Astrocyte (in vitro differentiated cells and primary cell): ENCODE measurements at regions not wholly inside any gene's neighbourhood (a gene's known extent, or its start where the extent isn't known, plus 50 kb on each side); places are given as distances from the start of the nearest gene placed in this dataset.

Experiments
- DNase-seq: peaks from one replicate; pipeline ENCODE4 v3.0.0-alpha.2; 2010; ENCODE audit warnings: low read depth
- FAIRE-seq: peaks from 2 replicates; lab custom pipeline; 2011; peaks lifted over from hg19 to GRCh38; lab: Jason Lieb, UNC
- H2AFZ ChIP-seq: 2 replicates; pipeline ENCODE4 v1.6.0; 2012; ENCODE audit warnings: low read depth, low read length, inconsistent platforms
- H3K27ac ChIP-seq: 2 replicates; pipeline ENCODE4 v1.5.1; 2011; ENCODE audit warnings: low read depth, low read length, inconsistent platforms
- H3K27me3 ChIP-seq: 2 replicates; pipeline ENCODE4 v1.6.0; 2011; ENCODE audit warnings: low read length, inconsistent platforms; ENCODE audit not compliant: insufficient read depth
- H3K36me3 ChIP-seq: 2 replicates; pipeline ENCODE4 v1.5.1; 2011; ENCODE audit warnings: low read length, inconsistent platforms; ENCODE audit not compliant: insufficient read depth
- H3K4me1 ChIP-seq: 2 replicates; pipeline ENCODE4 v1.5.1; 2011; ENCODE audit warnings: low read length, inconsistent platforms; ENCODE audit not compliant: insufficient read depth
- H3K4me2 ChIP-seq: 2 replicates; pipeline ENCODE4 v1.6.0; 2012; ENCODE audit warnings: low read length, inconsistent platforms
- H3K4me3 ChIP-seq: 2 replicates; pipeline ENCODE4 v1.5.1; 2011; ENCODE audit warnings: low read depth, mild to moderate bottlenecking, low read length, inconsistent platforms; ENCODE audit not compliant: insufficient read depth
- H3K79me2 ChIP-seq: 2 replicates; pipeline ENCODE4 v1.6.0; 2012; ENCODE audit warnings: mild to moderate bottlenecking, low read length, inconsistent platforms; ENCODE audit not compliant: insufficient read depth
- H3K9ac ChIP-seq: 2 replicates; pipeline ENCODE4 v1.6.0; 2012; ENCODE audit warnings: mild to moderate bottlenecking, low read length, inconsistent platforms
- H3K9me3 ChIP-seq: 2 replicates; pipeline ENCODE4 v1.5.1; 2012; ENCODE audit warnings: low read depth, mild to moderate bottlenecking, low read length, inconsistent platforms; ENCODE audit not compliant: insufficient read depth
- H4K20me1 ChIP-seq: 2 replicates; pipeline ENCODE4 v1.6.0; 2012; ENCODE audit warnings: low read length, inconsistent platforms; ENCODE audit not compliant: insufficient read depth
- H3K27ac Mint-ChIP-seq: one replicate; pipeline ENCODE4 v1.8.0; 2021; ENCODE audit warnings: mild to moderate bottlenecking, mixed read lengths; ENCODE audit not compliant: unreplicated experiment
- H3K27me3 Mint-ChIP-seq: one replicate; pipeline ENCODE4 v1.8.0; 2021; ENCODE audit warnings: low read depth, mixed read lengths; ENCODE audit not compliant: unreplicated experiment
- H3K36me3 Mint-ChIP-seq: one replicate; pipeline ENCODE4 v1.8.0; 2021; ENCODE audit warnings: low read depth, mixed read lengths; ENCODE audit not compliant: unreplicated experiment
- H3K4me1 Mint-ChIP-seq: one replicate; pipeline ENCODE4 v1.8.0; 2021; ENCODE audit warnings: low read depth, mixed read lengths; ENCODE audit not compliant: unreplicated experiment
- H3K4me3 Mint-ChIP-seq: one replicate; pipeline ENCODE4 v1.8.0; 2021; ENCODE audit warnings: mild to moderate bottlenecking, moderate library complexity, mixed read lengths; ENCODE audit not compliant: unreplicated experiment
- H3K9me3 Mint-ChIP-seq: one replicate; pipeline ENCODE4 v1.8.0; 2021; ENCODE audit warnings: mild to moderate bottlenecking, mixed read lengths; ENCODE audit not compliant: unreplicated experiment
- EZH2 ChIP-seq: IDR thresholded peaks from 2 replicates; pipeline ENCODE4 v1.6.1; 2012; ENCODE audit warnings: mild to moderate bottlenecking, low read length, inconsistent platforms; ENCODE audit not compliant: insufficient read depth
- TF ChIP-seq, protein P1 (sequence below): IDR thresholded peaks from 2 replicates; pipeline ENCODE4 v1.5.1; 2011; ENCODE audit warnings: low read depth, mild to moderate bottlenecking, inconsistent platforms, low read length, moderate library complexity; ENCODE audit not compliant: insufficient read depth

DNA sequence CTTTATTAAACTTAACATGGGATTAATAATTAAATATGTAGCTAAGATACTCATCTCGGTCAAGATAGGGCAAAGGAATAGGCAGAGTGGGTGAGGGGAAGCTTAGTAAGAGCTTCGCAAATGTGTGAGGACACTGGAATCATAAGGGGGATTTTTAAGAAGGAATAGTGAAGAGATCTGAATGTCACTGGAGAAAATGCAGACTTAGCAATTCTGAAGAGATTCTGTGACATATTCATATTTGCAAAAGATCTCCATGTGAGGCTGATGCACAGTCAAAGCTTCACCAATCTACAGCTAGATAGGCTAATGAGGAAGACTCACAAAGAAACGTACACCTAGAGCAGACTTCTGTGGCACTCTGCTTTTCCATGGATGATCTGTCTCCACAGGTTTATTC is 1202.8 kb upstream of the CDH6 start:
- no peak overlapping the region for H3K4me2 ChIP-seq
- Mint-ChIP-seq H3K4me3 (no peak overlapping the region), H3K27me3 (no peaks in the 10 kb centered on the region), H3K36me3 (no peaks in the 10 kb centered on the region), H3K27ac (no peak overlapping the region), H3K9me3 (no peaks in the 10 kb centered on the region), H3K4me1 (no peaks in the 10 kb centered on the region)
- H3K36me3 ChIP-seq, result no peaks in the 10 kb centered on the region
- no peak overlapping the region for H3K4me3 ChIP-seq
- DNase-seq, result no peak
- no peaks in the 10 kb centered on the region for H3K9me3 ChIP-seq
- TF ChIP-seq EZH2, result no peak
- TF ChIP-seq, protein P1, sequence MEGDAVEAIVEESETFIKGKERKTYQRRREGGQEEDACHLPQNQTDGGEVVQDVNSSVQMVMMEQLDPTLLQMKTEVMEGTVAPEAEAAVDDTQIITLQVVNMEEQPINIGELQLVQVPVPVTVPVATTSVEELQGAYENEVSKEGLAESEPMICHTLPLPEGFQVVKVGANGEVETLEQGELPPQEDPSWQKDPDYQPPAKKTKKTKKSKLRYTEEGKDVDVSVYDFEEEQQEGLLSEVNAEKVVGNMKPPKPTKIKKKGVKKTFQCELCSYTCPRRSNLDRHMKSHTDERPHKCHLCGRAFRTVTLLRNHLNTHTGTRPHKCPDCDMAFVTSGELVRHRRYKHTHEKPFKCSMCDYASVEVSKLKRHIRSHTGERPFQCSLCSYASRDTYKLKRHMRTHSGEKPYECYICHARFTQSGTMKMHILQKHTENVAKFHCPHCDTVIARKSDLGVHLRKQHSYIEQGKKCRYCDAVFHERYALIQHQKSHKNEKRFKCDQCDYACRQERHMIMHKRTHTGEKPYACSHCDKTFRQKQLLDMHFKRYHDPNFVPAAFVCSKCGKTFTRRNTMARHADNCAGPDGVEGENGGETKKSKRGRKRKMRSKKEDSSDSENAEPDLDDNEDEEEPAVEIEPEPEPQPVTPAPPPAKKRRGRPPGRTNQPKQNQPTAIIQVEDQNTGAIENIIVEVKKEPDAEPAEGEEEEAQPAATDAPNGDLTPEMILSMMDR, result no peak
- no peak overlapping the region for H3K27ac ChIP-seq
- H4K20me1 ChIP-seq, result no peaks in the 10 kb centered on the region
- no peak for FAIRE-seq
- H3K9ac ChIP-seq, result no peak overlapping the region
- H2AFZ ChIP-seq, result no peak overlapping the region
- H3K4me1 ChIP-seq, result no peaks in the 10 kb centered on the region
- H3K79me2 ChIP-seq, result no peaks in the 10 kb centered on the region
- H3K27me3 ChIP-seq, result no peaks in the 10 kb centered on the region

DNA sequence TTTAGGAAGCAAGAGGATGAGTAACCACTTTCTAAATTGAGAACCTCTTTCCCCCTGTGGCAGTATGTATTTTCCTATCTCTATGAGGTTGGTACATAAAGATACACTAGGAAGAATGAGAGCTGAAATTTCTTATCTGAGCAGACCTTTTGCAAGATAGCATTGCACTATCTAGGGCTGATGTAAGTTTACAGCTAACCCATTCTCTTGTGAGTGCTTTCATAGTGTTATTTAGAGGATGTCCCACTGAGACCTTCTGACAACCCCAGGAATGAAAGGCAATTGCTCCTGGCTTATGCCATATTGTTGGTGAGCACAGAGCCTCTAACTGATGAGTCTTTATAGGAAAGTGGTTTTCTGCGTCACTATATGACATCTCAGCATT is 1209.3 kb upstream of the CDH6 start:
- Histone ChIP-seq H2AFZ (no peak overlapping the region), H4K20me1 (no peaks in the 10 kb centered on the region), H3K9ac (no peak overlapping the region), H3K4me3 (no peak overlapping the region), H3K79me2 (no peaks in the 10 kb centered on the region), H3K36me3 (no peaks in the 10 kb centered on the region), H3K27me3 (no peaks in the 10 kb centered on the region), H3K4me2 (no peak overlapping the region), H3K4me1 (no peaks in the 10 kb centered on the region), H3K27ac (no peak overlapping the region), H3K9me3 (no peaks in the 10 kb centered on the region)
- Mint-ChIP-seq H3K27me3 (no peaks in the 10 kb centered on the region), H3K4me3 (no peak overlapping the region), H3K36me3 (no peaks in the 10 kb centered on the region), H3K4me1 (no peaks in the 10 kb centered on the region), H3K9me3 (no peaks in the 10 kb centered on the region), H3K27ac (no peak overlapping the region)
- FAIRE-seq (no peak), DNase-seq (no peak)
- TF ChIP-seq, protein P1, result no peak
- no peak for TF ChIP-seq EZH2

DNA sequence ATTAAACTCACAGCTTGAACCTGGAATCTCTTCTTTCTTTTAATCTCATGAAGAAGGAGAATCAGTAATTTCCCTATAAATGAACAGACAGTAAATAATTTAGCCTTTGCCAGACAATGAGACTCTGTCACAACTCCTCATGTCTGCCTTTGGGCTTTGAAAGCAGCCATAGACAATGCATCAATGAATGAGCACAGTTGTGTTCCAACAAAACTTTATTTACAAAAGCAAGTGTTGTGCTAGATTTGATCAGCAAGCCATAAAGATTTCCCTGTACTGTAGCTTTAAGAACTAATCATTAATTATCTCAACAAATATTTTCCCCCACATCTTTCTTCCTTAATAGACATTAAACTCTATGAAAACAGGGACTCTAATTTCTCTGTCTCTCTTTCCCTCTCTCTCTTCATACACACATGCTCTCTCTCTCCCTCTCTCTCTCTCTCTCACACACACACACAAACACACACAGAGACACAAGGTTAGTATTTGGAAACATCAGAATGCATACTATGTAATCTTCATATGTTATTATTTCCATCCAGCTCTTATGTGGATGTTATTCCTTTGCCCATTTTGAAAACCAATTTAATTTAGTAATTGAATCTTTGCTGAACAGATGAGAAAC is 1209.8 kb upstream of the CDH6 start:
- Mint-ChIP-seq H3K9me3 (no peaks in the 10 kb centered on the region), H3K27me3 (no peaks in the 10 kb centered on the region), H3K27ac (no peak overlapping the region), H3K36me3 (no peaks in the 10 kb centered on the region), H3K4me1 (no peaks in the 10 kb centered on the region), H3K4me3 (no peak overlapping the region)
- H3K9ac ChIP-seq, result no peak overlapping the region
- no peak overlapping the region for H2AFZ ChIP-seq
- no peaks in the 10 kb centered on the region for H3K9me3 ChIP-seq
- DNase-seq, result no peak
- H4K20me1 ChIP-seq, result no peaks in the 10 kb centered on the region
- H3K79me2 ChIP-seq, result no peaks in the 10 kb centered on the region
- no peaks in the 10 kb centered on the region for H3K27me3 ChIP-seq
- TF ChIP-seq EZH2, result no peak
- TF ChIP-seq, protein P1, result no peak
- H3K27ac ChIP-seq, result no peak overlapping the region
- H3K4me3 ChIP-seq, result no peak overlapping the region
- FAIRE-seq, result no peak
- no peak overlapping the region for H3K4me2 ChIP-seq
- H3K36me3 ChIP-seq, result no peaks in the 10 kb centered on the region
- no peaks in the 10 kb centered on the region for H3K4me1 ChIP-seq
